Muscle of back (tissue), 3 donors: ENCODE measurements at regions not wholly inside any gene's neighbourhood (a gene's known extent, or its start where the extent isn't known, plus 50 kb on each side); places are given as distances from the start of the nearest gene placed in this dataset.

Experiments used
- DNase-seq, 3 donors: peaks; one replicate each; pipeline versions ENCODE4 v3.0.0 to v3.0.0-alpha.2; 2013

DNA sequence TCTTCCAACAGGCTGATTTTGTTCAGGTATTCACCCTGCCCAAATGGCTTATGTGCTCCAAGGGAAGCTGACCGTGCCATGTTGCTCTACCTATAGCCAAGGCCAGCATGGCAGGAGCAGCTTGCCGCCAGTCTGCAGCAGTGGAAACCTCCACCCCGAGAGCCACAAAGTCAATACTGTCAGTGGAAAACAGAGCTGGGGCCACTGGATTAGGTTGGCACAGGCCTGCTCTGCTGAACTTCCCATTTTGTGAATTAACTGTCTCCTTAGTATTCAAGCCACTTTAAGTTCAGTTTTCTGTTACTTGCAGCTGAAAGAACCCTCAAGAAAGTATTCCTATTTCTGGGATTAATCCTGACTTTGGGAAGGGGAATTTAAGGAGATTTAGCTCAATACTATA lies 63.8 kb upstream of the XCR1 start:
- no peak for DNase-seq

DNA sequence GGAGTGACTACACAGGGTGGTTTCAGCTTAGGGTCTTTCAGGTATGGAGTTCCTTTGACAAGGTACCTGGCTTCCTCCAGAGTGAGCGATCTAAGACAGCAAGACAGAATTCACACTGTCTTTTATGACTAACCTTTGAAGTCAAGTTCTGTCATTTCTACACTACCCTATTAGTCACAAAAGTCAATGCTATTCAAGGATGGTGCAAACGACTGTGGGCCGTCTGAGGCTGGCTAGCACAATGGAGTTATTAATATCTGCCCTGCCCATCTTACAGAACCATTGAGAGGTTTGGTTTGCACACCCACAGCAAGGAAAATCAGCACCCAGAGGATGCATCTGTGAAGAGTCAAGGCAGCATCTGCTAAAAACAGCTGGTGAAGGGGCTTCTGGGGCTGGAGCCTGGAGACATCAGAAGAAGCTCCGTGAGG lies 62.9 kb upstream of the XCR1 start:
- no peak for DNase-seq

DNA sequence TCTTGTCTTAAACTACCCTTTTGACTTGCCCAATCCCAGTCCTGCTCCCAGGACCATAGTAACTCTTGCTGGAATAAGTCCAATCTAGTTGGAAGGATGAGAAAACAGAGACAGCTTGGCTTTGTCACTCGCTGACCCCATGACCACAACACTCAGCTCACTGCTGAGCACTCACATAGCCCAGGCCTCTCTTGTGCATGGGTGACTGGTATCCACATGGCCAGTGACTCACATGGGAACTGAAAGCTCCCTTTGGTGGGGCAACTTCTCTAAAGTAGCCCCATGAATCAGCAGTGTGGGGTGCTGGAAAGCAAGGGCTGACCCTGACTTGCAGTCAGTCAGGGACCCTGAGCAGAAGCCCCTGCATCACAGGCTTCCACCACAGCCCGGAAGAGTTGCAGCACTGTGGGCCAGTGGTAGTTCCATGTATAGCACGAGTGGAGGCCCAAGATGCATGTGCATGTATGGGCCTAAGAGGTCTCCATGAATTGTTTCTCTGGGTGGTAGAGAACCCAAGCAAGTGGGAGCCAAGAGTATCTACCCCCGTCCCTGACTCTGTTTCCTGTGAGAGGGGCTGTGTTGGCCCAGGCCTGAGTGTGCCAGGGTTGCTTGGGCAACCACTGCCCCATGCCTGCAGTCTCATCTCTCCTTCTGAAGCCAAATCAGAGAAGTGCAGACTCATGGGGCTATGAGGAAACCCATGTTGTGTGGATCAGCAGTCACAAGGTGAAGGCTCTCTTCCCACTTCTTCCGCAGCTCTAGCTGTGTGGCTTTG lies 62.1 kb upstream of the XCR1 start:
- DNase-seq = peak in 1 of 3 donors; percentile 56

DNA sequence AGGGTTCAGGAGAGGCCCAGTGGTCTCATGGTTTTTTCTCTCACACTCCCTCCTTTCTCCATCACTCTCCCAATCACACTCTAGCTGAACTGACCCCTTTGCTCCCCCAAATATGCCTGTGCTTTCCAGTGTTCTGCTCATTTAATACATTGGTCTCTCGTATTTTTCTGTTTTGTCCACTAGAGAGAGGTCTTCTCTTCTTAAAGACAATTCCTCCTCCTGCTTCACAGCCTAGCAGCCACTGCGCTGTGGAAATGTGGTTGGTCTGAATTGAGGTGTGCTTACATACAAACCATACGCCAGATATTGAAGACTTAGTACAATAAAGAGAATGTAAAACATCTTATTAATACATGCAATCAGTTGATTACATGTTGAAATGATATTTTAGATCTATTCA lies 60.6 kb upstream of the XCR1 start:
- DNase-seq = peak in 1 of 3 donors; percentile 49

DNA sequence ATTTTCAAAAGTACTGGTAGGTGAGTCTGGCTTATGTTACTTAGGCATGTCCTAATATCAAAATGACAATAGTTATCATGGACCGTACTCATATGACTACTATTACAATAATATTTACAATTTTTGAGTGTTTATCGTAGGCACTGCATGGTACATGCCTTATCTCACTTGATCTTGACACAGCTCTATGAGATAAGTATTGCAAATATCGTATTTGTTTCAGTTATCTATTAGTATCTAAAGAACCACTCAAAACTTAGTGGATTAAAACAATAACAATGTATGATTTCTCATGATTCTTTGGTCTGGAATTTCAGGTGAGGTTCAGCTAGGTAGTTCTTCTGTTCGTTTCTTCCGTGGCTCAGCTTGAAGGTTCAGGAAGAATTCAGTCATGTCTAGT lies 59.7 kb upstream of the XCR1 start:
- DNase-seq = no peak

DNA sequence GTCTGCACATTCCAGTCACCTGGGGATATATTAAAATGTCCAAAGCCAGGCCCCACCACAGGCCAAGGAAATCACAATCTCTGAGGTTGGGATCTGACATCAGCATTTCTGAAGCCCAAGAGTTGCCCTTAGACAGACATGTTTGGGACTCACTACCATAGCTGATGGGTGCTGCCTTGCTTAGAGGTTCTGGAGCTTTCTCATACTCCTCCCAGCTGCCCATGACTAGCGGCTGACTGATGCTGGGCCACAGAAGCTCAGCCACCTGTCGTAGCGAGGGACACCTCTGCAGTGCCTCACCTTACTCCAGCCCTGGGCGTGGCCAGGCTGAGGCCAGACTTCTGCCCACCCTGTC lies 58.8 kb upstream of the XCR1 start:
- no peak for DNase-seq

DNA sequence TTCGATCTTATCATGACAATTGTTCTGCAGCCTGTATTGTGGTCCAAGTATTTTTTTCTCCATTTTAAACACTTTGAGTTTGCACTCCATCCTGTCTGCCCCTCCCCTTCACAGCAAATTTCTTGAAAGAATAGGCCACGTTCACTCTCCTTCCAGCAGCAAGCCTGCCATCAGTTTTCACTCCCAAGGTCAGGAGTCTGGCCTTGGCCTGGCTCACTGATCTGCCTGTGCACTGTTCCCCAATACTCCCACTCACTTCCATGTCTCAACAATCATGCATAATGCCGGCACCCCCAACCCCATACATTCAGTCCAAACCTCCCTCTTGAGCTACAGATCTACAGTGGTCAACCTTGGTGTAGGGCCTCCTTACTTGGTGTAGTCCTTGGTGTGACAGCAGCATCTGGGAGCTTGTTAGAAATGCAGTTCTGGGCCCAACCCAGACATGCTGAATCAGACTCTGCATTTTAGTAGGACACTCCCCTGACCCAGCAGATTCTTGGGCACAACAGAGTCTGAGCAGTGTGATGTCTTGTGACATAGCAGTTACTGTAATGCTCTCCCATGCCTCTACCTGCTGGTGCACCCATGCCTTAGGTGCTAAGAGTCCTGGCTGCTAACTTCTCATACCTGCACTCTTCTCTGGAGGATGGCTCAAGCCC lies 58.3 kb upstream of the XCR1 start:
- no peak for DNase-seq

DNA sequence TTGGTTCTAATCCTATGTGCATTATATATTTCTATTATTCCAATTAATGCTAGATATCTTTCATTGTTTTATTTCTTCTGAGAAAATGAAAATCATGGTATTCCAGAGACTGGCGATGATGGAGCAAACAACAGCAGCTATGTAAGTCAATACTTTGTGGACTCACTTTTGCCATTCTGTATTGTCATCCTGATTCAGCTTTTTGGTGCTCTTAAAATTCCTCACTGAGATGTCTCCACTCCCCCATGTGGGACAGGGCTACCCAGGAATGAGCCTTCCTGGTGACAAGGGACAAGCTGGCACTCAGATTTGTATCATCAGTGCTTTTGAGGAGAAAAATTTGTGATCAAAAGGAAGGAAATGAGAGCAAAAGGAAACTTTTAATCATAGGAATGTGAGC lies 56.7 kb upstream of the XCR1 start:
- no peak for DNase-seq

DNA sequence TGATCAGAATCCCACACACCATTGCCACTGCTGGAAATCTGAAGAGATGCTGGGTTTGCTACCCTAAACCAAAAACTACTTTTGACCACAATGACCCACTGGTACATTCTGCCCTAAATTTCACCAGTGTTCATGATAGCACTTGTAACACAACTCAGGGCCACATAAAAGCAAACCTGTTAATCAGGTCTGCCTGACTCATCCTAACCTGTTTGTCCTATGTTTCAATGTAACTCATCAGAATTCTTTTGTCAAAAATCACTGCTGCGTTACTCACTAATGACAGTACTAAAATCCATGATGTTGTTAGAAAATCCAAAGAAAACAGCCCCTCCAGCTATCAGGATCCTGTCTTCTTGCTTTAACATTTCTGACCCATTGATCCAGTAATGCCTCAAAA lies 55.6 kb upstream of the XCR1 start:
- no peak for DNase-seq

DNA sequence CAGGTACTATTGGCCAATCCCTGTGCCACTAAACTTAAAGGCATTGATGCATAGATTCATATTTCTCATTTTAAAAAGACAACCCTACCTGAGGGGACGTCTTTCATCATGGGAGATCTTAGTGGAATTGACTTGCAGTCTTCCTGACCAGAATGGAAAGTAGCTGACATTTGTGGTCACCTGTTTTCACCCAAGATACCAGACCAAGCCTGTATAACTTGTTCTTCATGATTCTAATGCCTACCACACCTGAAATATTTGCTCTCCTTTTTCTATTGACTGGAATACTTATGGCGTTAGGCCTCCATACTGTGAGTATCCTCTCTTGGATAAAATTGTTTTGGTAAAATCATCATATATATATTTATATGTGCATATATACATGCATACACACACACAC lies 54.7 kb upstream of the XCR1 start:
- DNase-seq = no peak

DNA sequence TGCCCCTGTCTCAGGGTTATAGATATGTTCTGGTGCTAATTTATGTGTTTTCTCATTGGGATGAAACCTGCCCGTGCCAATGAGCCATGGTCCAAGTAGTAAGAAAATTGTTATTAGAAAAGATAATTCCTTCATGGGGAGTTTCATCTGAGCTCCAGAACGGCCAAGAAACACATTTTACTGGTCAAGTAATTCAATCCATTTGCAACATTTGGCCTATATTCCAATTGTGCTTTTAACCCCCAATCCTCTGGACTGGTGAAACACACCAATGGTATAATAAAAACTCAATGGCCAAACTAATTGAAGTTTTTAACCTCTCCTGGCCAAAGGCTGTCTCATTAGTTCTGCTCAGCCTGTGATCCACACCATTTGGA lies 53.7 kb upstream of the XCR1 start:
- no peak for DNase-seq

DNA sequence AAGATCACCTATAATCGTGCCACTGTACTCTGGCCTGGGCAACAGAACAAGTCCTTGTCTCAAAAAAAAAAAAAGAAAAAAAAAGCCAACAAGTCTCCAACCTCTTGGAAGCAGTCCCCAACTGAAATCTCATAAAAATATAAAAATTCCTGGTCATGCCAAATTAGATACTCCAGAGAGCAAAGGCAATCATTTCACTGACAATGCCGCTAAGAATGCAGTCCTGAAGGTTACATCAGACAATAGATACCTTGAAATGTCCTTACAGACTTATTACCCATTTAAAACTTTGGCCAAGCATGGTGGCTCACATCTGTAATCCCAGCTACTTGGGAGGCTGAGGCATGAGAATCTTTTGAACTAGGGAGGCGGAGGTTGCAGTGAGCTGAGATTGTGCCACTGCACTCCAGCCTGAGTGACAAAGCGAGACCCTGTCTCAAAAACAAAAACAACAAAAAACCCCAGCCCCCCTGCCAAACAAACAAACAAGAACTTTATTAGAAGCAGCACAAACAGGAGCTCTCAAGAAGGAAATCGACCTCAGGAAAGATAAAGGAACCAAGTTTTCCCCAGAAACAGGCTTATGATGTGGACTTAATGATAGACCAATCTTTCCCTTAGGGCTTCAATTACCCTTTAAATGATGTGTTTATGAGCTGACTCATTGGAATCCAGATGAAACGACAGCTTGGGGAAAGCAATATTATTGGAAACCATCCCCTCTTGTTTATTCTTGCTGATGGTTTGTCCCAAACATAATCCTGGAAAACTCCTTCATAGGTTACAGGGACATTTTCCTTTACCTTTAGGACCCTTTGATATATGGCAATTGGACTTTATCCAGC lies 53.1 kb upstream of the XCR1 start:
- no peak for DNase-seq

DNA sequence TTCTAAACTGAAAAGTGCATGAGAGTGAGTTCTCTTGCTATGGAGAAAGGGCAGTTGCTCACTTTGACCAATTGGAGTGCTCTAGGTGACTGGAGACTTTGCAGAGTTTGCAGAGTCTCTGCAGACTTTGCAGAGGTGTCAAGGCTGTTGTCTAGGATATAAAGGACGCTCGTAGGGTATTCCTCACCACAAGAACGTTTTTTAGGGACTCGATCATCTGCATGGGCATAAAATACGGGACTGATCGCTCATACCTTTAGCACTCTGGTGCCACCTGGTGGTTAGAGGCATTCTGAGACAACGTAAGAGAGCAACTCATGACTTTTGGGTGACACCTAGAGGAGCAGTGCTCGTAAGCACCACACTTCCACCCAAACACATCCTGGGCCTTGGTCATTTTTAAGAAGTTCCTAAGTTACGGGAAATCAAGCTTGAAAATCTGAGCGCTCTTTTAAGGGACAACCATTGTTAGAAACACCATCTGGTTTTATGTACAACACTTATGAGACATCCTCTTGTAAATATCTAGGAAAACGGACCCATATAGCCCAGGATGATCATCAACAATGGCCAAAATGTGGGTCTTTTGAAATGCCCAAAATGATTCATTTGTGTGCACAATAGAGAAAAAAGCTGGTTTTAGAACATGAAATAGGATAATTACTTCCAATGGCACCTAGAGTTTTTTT lies 51.6 kb upstream of the XCR1 start:
- peak; percentile 93 to 95 (median 93) for DNase-seq
